H9 (cell line): ENCODE measurements at regions not wholly inside any gene's neighbourhood (a gene's known extent, or its start where the extent isn't known, plus 50 kb on each side); places are given as distances from the start of the nearest gene placed in this dataset.

Experiments used
- DNase-seq: peaks from one replicate; pipeline ENCODE4 v3.0.0-alpha.2; 2017
- H2AFZ ChIP-seq: one replicate; pipeline ENCODE4 v1.6.1; 2013; ENCODE audit warnings: mild to moderate bottlenecking, low read length, control low read depth, moderate library complexity
- H2AK5ac ChIP-seq: 2 replicates; pipeline ENCODE4 v1.6.1; 2013; ENCODE audit warnings: low read length, control low read depth, mixed read lengths; ENCODE audit not compliant: insufficient read length
- H2BK120ac ChIP-seq: one replicate; pipeline ENCODE4 v1.6.1; 2013; ENCODE audit warnings: low read depth, mild to moderate bottlenecking, low read length, control low read depth, inconsistent platforms; ENCODE audit not compliant: poor library complexity, severe bottlenecking
- H2BK12ac ChIP-seq: 2 replicates; pipeline ENCODE4 v1.6.1; 2013; ENCODE audit warnings: low read length, control low read depth, mixed read lengths, low read depth; ENCODE audit not compliant: insufficient read length
- H2BK15ac ChIP-seq: 2 replicates; pipeline ENCODE4 v1.6.1; 2013; ENCODE audit warnings: low read depth, low read length, control low read depth
- H2BK20ac ChIP-seq: one replicate; pipeline ENCODE4 v1.6.1; 2013; ENCODE audit warnings: low read depth, mild to moderate bottlenecking, low read length, control low read depth, inconsistent platforms; ENCODE audit not compliant: poor library complexity, severe bottlenecking
- H2BK5ac ChIP-seq: 2 replicates; pipeline ENCODE4 v1.6.1; 2013; ENCODE audit warnings: low read length, control low read depth, mixed read lengths; ENCODE audit not compliant: insufficient read length
- H3K14ac ChIP-seq: 2 replicates; pipeline ENCODE4 v1.6.1; 2013; ENCODE audit warnings: low read length, control low read depth; ENCODE audit not compliant: insufficient read depth
- H3K18ac ChIP-seq: 2 replicates; pipeline ENCODE4 v1.6.1; 2013; ENCODE audit warnings: low read depth, mild to moderate bottlenecking, mixed read lengths, low read length, control low read depth; ENCODE audit not compliant: insufficient read length
- H3K23ac ChIP-seq: 2 replicates; pipeline ENCODE4 v1.6.1; 2013; ENCODE audit warnings: low read length, control low read depth, mixed read lengths, low read depth; ENCODE audit not compliant: insufficient read length
- H3K23me2 ChIP-seq: 2 replicates; pipeline ENCODE4 v1.6.1; 2013; ENCODE audit warnings: low read depth, mild to moderate bottlenecking, mixed read lengths, low read length, control low read depth; ENCODE audit not compliant: insufficient read length, poor library complexity, severe bottlenecking
- H3K27ac ChIP-seq: 2 replicates; pipeline ENCODE4 v1.5.1; 2013; ENCODE audit warnings: low read length, control low read depth, mixed read lengths, low read depth; ENCODE audit not compliant: insufficient read length
- H3K27me3 ChIP-seq: 2 replicates; pipeline ENCODE4 v1.6.1; 2013; ENCODE audit warnings: low read length, control low read depth, inconsistent platforms; ENCODE audit not compliant: insufficient read depth
- H3K4ac ChIP-seq: 2 replicates; pipeline ENCODE4 v1.6.1; 2013; ENCODE audit warnings: low read depth, mild to moderate bottlenecking, control low read depth, inconsistent platforms, low read length, moderate library complexity
- H3K4me1 ChIP-seq: 2 replicates; pipeline ENCODE4 v1.6.1; 2013; ENCODE audit warnings: low read length, control low read depth, inconsistent platforms; ENCODE audit not compliant: insufficient read depth
- H3K4me2 ChIP-seq: 2 replicates; pipeline ENCODE4 v1.6.1; 2013; ENCODE audit warnings: low read length, control low read depth, mixed read lengths; ENCODE audit not compliant: insufficient read length, insufficient read depth
- H3K56ac ChIP-seq: 2 replicates; pipeline ENCODE4 v1.6.1; 2013; ENCODE audit warnings: low read depth, mild to moderate bottlenecking, mixed read lengths, low read length, control low read depth; ENCODE audit not compliant: insufficient read length
- H3K79me1 ChIP-seq: 2 replicates; pipeline ENCODE4 v1.6.1; 2013; ENCODE audit warnings: low read depth, mild to moderate bottlenecking, moderate library complexity, low read length, control low read depth, inconsistent platforms; ENCODE audit not compliant: insufficient read depth, poor library complexity, severe bottlenecking
- H3K79me2 ChIP-seq: 2 replicates; pipeline ENCODE4 v1.6.1; 2013; ENCODE audit warnings: low read length, control low read depth, inconsistent platforms; ENCODE audit not compliant: insufficient read depth
- H3K9ac ChIP-seq: 2 replicates; pipeline ENCODE4 v1.6.1; 2013; ENCODE audit warnings: low read length, control low read depth, mixed read lengths; ENCODE audit not compliant: insufficient read length; ENCODE audit errors: extremely low read depth
- H3K9me3 ChIP-seq: one replicate; pipeline ENCODE4 v1.6.1; 2013; ENCODE audit warnings: low read depth, low read length, inconsistent platforms; ENCODE audit not compliant: control insufficient read depth
- H3T11ph ChIP-seq: one replicate; pipeline ENCODE4 v1.6.1; 2013; ENCODE audit warnings: mild to moderate bottlenecking, low read length, control low read depth, inconsistent platforms
- H4K20me1 ChIP-seq: one replicate; pipeline ENCODE4 v1.6.1; 2013; ENCODE audit not compliant: control insufficient read depth, insufficient read length, insufficient read depth
- H4K5ac ChIP-seq: 2 replicates; pipeline ENCODE4 v1.6.1; 2013; ENCODE audit warnings: low read depth, mild to moderate bottlenecking, mixed read lengths, low read length, control low read depth; ENCODE audit not compliant: insufficient read length
- H4K8ac ChIP-seq: replicated peaks from 2 replicates; pipeline ENCODE4 v1.6.1; 2013; ENCODE audit warnings: low read length, control low read depth, mixed read lengths, low read depth; ENCODE audit not compliant: insufficient read length
- H4K91ac ChIP-seq: 2 replicates; pipeline ENCODE4 v1.6.1; 2013; ENCODE audit warnings: low read depth, mild to moderate bottlenecking, moderate library complexity, mixed read lengths, low read length, control low read depth; ENCODE audit not compliant: insufficient read length
- H3K27ac Mint-ChIP-seq, 3 experiments: 2 replicates in 2 of 3; 3 replicates in 1 of 3; pipeline ENCODE4 v1.8.0; 2020 to 2021; ENCODE audit warnings: mixed read lengths in 3 of 3, mild to moderate bottlenecking in 1 of 3, moderate library complexity in 1 of 3
- H3K27me3 Mint-ChIP-seq: 2 replicates; pipeline ENCODE4 v1.8.0; 2021; ENCODE audit warnings: low read depth, mild to moderate bottlenecking, moderate library complexity, mixed read lengths
- H3K36me3 Mint-ChIP-seq, 3 experiments: 2 replicates in 2 of 3; 3 replicates in 1 of 3; pipeline ENCODE4 v1.8.0; 2020 to 2021; ENCODE audit warnings: low read depth in 3 of 3, mixed read lengths in 3 of 3; ENCODE audit not compliant: insufficient read depth in 1 of 3
- H3K4me1 Mint-ChIP-seq, 2 experiments: 2 replicates each; pipeline ENCODE4 v1.8.0; 2020; ENCODE audit warnings: mixed read lengths in 2 of 2
- H3K4me3 Mint-ChIP-seq, 2 experiments: 2 replicates in 1 of 2; 3 replicates in 1 of 2; pipeline ENCODE4 v1.8.0; 2020 to 2021; ENCODE audit warnings: mild to moderate bottlenecking in 2 of 2, mixed read lengths in 2 of 2, moderate library complexity in 1 of 2
- H3K9me3 Mint-ChIP-seq, 2 experiments: 2 replicates in 1 of 2; 3 replicates in 1 of 2; pipeline ENCODE4 v1.8.0; 2020; ENCODE audit warnings: mild to moderate bottlenecking in 2 of 2, mixed read lengths in 2 of 2, moderate library complexity in 1 of 2
- CTCF ChIP-seq: fragments of 200-600 bp; sonication (generic); conservative IDR thresholded peaks from 3 replicates; pipeline ENCODE4 v1.8.0; 2021; ENCODE audit warnings: antibody characterized with exemption, mild to moderate bottlenecking
- WGBS: extraction: QIAGEN DNeasy Blood & Tissue Kit; methylation state at CpG from one replicate; pipeline ENCODE4 v1.1.7; 2013; ENCODE audit warnings: missing lambda C conversion rate, low lambda C conversion rate, mixed read lengths; ENCODE audit not compliant: insufficient read length; ENCODE audit errors: extremely low coverage; 5-methylcytosine and 5-hydroxymethylcytosine counted together

- no peak overlapping the region for H3T11ph ChIP-seq
- no CpG with 5 or more reads among the region's 2 CpGs for WGBS
- Mint-ChIP-seq H3K9me3 (no peaks in the 10 kb centered on the region), H3K4me1 (no peaks in the 10 kb centered on the region), H3K27ac (no peak overlapping the region), H3K4me3 (no peak overlapping the region), H3K36me3 (no peaks in the 10 kb centered on the region), H3K27me3 (peaks cover 19% of the 10 kb centered on the region)
- no peak overlapping the region for H3K27ac ChIP-seq
- H4K5ac ChIP-seq, result no peak overlapping the region
- H3K9ac ChIP-seq, result no peak overlapping the region
- no peak overlapping the region for H2BK5ac ChIP-seq
- TF ChIP-seq CTCF, result no peak
- H2BK20ac ChIP-seq, result no peak overlapping the region
- H2AK5ac ChIP-seq, result no peak overlapping the region
- no peak for DNase-seq
- no peak overlapping the region for H2BK12ac ChIP-seq
- H3K4me1 ChIP-seq, result no peaks in the 10 kb centered on the region
- H2BK120ac ChIP-seq, result no peak overlapping the region
- no peak overlapping the region for H3K18ac ChIP-seq
- H3K56ac ChIP-seq, result no peak overlapping the region
- H4K8ac ChIP-seq, result no peak overlapping the region
- no peaks in the 10 kb centered on the region for H4K20me1 ChIP-seq
- no peaks in the 10 kb centered on the region for H3K23me2 ChIP-seq
- H2AFZ ChIP-seq, result no peak overlapping the region
- H3K9me3 ChIP-seq, result no peaks in the 10 kb centered on the region
- no peaks in the 10 kb centered on the region for H3K79me2 ChIP-seq
- no peak overlapping the region for H3K4me2 ChIP-seq
- H3K23ac ChIP-seq, result no peak overlapping the region
- no peak overlapping the region for H2BK15ac ChIP-seq
- no peaks in the 10 kb centered on the region for H3K27me3 ChIP-seq
- no peak overlapping the region for H4K91ac ChIP-seq
- no peak overlapping the region for H3K4ac ChIP-seq
- H3K14ac ChIP-seq, result no peak overlapping the region
- no peaks in the 10 kb centered on the region for H3K79me1 ChIP-seq
These were observed 67.8 kb downstream of the RASSF10 start for GRCh38 chr11:13076961-13077360.
